NCI-H2029 (cell line): ENCODE measurements at regions not wholly inside any gene's neighbourhood (a gene's known extent, or its start where the extent isn't known, plus 50 kb on each side); places are given as distances from the start of the nearest gene placed in this dataset.

Experiments used
- DNase-seq: peaks from one replicate; lab custom pipeline; 2025; lab: John Stamatoyannopoulos, UW

DNA sequence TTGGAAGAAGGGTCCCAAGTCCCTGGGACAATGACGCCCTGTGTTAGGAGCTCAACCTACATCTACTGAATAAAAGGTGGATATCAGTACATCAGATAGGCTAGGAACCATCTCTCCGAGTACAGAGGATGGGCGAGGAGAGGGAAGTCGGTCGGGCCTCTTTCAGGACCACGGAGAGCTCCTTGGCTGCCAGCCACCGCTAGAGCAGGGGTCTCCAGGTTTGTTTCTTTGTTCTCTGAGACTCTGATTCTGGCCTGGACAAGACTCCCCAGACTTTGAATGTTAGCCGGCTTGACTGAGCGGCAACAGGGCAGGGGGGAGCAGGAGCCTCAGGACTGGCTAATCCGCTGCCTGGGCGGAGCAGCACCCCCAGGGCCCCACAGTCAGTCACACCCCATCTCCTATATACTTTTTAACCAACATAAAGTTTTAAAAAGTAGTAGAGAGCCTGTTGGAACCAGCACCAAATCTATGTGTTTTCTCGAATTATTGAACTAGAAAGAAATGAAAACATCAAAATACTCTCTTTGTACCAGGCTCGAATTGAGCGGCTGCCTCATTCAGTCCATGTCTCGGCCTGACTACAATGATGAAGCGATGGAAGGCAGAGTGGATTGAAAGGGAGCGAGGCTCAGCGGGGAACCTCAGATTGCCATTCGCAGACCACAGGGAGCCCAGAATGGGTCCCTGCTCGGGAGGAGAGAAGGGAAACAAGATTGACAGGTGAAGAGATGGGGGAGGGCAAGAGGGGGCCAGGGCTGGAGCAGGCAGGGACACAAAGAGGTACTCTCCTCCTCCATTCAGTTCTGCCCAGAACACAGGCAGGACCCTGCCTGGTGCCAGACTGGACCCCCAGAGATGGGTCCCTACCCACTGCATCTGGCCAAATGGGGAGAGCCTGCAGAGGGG lies 131.6 kb downstream of the TPRA1 start:
- no peak for DNase-seq

DNA sequence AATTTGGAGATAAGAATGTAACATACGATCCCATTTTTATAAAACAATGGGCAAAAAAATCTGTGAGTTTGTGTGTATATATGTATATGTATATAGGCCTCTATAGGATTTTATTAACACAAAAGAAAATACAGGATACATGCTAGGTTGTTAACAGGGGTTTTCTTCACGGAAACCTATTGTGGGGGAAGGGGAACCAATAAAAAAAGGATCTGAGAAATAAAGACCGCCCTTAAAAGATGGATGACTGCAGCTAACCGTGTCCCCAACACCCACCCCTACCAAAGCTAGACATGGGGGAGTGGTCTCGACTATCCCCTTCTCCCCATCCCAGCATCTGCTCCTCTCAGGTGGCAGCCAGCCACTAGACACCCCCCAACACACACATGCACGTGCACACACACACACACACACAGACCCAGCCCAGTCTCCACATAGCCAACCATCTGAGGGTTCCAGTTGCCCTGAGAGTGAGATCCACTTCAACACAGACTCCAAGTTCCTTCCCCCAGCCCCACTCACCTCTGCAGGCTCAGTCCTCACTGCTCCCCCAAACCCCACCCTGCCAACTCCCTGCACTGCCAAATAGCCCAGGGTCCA lies 132.9 kb downstream of the TPRA1 start:
- DNase-seq: peak; percentile 57

DNA sequence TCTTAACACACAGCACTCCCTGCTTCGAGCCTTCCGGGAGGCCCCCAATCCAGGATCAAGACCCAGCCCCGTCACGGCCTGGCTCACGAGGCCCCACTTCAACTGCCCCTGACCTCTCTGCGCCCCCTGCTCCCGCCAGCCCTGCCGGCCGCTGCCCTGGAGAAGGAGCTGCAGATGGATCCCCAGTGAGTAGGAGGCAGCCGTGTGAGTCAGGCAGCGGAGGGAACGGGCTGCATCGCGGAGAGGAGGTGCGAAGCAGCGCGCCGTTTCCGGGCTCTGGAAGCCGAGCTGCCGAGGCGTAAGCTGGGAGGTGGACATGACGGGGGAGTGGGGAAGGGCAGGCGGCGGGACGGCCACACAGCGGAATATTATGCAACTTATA lies 133.4 kb downstream of the TPRA1 start:
- peak; percentile 40 for DNase-seq

GRCh38 chr3:127456471-127457093 lies 134.0 kb downstream of the TPRA1 start:
- DNase-seq: peak; percentile 56

DNA sequence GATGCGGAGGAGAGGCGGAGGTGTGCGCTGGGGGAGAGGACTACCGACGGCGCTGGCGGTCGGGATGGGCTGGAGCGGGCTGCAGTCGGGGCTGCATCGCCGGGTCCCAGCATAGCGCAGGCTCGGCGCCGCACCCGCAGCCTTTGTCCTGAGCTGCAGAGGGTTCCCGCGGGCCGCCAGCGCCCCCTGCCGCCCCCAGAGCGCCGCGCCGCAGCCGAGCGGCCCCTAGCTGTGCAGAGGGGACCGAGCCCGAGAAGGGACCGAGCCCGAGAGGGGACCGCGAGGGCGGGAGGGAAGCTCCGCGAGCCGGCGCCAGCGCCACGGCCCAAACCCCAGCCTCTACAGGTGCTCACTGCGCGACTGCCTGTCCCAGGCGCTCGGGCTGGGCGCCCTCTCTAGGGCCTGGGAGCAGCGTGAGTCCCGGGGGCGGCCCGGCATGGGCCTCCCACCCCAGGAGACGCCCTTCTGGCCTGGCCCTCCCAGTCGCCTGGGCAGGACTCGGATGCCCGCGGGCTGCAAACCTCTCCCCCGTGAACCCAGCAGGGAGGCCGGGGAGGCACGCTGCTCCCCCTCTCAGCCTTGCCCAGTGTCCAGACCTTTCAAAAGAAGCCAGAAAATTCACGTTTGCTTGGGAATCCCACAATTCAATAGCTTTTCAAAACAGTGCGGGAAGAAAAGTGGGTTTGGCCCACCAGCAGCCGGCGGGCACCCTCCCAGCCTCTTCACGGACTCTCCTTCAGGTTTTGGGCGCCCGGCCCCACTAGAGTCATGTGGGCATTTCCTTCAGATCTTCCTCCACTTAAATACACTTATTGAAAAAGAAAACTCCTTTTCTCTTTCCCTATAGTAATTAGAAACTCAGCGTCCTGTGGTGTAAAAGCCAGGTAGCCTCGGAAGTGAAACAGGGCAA lies 134.7 kb downstream of the TPRA1 start:
- DNase-seq: peak; percentile 61

GRCh38 chr3:127454968-127455367 lies 135.6 kb downstream of the TPRA1 start:
- no peak for DNase-seq

- DNase-seq: no peak
These were observed 136.5 kb downstream of the TPRA1 start for GRCh38 chr3:127454051-127454450.

GRCh38 chr3:127452321-127452821 lies 138.2 kb downstream of the TPRA1 start:
- DNase-seq: no peak

- no peak for DNase-seq
These were observed 139.2 kb downstream of the TPRA1 start for GRCh38 chr3:127451321-127451720.

GRCh38 chr3:127450331-127450730 lies 140.2 kb downstream of the TPRA1 start:
- DNase-seq: no peak

DNA sequence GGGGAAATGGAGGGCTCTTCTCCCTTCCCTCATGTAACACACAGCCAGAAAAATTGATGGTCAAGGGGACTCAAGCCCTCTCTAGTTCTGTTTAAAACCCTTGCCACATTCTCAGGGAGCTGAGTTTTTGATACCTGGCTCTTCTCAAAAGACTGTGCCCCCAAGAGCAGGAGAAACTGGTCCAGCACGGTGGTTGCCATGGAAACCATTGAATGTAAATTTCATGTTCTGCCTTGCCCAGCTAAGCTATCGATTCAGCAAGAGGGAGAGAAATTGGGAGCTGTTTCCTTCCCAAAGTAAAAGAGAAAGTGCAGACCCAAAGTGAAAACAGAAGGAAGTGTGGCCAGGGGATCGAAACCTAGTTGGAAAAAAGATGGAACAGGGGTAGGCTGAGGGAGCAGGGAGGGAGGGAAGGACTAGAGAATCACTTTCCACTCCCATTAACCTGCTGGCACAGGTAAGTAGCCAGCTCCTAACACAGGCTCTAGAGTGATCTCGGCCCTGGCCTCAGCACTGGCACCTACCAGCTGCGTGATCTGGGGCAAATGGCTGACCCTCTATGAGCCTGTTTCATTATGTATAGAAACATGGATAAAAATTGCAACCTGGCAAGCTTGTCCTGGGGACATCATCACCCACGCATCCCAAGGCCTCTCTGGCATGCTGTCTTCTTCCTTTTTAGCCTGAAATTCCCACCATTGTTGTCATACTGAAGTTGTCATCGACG lies 140.9 kb downstream of the TPRA1 start:
- DNase-seq: no peak

GRCh38 chr3:127448671-127449070 lies 141.9 kb downstream of the TPRA1 start:
- no peak for DNase-seq

- DNase-seq: peak; percentile 71
These were observed 142.4 kb downstream of the TPRA1 start for GRCh38 chr3:127448161-127448561.

- DNase-seq: no peak
These were observed 143.8 kb downstream of the TPRA1 start for GRCh38 chr3:127446756-127447155.

- no peak for DNase-seq
These were observed 144.8 kb downstream of the TPRA1 start for GRCh38 chr3:127445581-127446343.

GRCh38 chr3:127444761-127445160 lies 145.8 kb downstream of the TPRA1 start:
- no peak for DNase-seq

GRCh38 chr3:127443581-127444375 lies 146.8 kb downstream of the TPRA1 start:
- DNase-seq: no peak

DNA sequence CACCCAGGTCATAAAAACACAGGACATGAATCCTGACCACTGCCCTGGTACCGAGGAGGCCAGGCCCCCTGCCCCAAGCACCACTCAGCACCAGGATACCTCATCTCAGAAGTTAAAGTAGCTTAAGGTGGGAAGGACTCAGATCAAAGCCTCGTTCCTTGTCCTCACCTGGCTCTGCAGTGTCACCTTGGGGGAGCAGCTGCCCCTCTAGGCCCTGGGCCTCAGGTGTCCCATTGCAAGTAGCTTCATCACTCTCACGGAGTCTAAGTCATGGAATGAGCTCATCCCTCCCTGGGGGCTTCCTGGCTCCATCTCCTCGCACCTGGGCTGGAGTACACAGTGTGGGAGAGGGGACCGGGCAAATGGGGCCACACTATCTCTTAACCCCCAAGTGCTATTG lies 148.0 kb downstream of the TPRA1 start:
- DNase-seq: no peak

DNA sequence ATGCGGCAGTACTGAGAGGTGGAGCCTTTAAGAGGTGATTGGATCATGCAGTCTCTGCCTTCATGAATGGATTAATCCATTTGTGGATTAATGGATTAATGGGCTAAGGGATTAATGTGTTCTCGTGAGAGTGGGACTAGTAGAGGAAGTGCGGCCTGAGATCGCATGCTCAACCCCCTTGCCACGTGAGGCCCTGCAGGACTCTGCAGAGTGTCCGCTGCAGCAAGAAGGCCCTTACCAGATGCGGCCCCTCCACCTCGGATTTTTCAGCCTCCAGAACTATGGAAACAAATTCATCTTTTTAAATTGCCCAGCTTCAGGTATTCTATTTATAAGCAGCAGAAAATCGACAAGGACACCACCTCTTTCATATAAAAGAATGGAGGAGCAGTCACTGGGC lies 148.8 kb downstream of the TPRA1 start:
- no peak for DNase-seq

DNA sequence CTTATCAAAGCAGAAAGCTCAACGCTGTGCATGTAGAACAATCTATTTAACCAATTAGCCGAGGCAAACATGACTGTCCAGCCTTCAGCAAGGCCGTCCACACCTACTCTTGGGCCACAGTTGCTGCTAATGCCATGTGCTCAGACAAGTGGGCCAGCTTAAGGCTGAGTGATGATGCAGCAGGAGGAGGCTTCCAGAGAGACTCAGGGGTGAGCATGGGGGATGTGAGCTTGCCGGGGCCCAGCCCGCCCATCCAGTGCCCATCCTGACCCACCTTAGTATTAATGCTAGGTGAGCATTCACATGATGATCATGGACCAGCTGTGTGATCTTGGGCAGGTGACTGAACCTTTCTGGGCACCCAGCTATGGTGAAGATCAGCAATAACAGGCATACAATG lies 150.1 kb downstream of the TPRA1 start:
- DNase-seq: no peak
